ENCODE measurements at regions not wholly inside any gene's neighbourhood (a gene's known extent, or its start where the extent isn't known, plus 50 kb on each side); places are given as distances from the start of the nearest gene placed in this dataset.

DNA sequence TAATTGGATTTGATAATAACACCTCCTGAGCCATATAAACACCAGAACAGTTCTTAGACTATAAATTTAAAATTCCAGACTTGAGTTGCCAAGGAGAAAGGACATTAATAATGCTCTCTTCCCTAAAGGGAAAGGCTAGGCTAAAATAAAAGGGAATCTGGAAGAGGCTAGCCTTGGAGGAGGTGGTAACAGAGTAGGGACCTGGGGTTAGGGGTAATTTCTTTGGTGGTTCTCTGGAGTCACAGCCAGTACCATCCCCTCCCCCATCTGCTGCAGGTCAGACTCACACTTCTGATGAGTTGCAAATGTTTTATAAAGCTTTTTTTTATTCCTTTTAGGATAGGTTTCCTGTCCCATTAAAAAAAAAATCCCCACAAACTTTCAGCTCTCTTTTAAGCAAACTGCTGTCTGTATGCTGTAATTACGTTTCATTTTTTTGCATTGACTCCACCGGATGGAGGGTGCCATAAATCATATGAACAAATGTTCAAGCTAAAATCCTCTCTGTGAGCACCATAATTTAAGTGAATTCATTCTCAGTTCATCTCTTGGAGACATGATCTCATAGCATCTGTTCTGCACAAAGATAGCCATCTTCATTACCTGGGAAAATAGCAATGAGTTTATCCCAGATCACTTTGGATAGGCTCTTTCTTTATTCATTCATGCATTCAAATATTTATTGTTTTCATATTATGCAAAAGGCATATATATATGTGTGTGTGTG lies 379.6 kb downstream of the TTLL7 start:
- FAIRE-seq (no peak), DNase-seq (peak in 1 of 5 donors; percentile 54)
- H3K27ac ChIP-seq (ENCODE audit: low read depth in 2 of 2, low read length in 2 of 2): no peak overlapping the region
- no peaks in the 10 kb centered on the region for H3K4me1 ChIP-seq (ENCODE audit: control insufficient read depth in 2 of 3, insufficient read depth in 2 of 3, low read depth in 1 of 3, low read length in 3 of 3)
- no peak overlapping the region for H3K9ac ChIP-seq (ENCODE audit: low read length in 3 of 3)
- H3K9me3 ChIP-seq (ENCODE audit: control insufficient read depth in 2 of 3, insufficient read depth in 1 of 3, low read length in 3 of 3): no peaks in the 10 kb centered on the region
- no peaks in the 10 kb centered on the region for H3K36me3 ChIP-seq (ENCODE audit: control insufficient read depth in 2 of 3, insufficient read depth in 3 of 3, low read length in 3 of 3)
- intact Hi-C loops (cut with DNase I): no loop called here
- H3K27me3 ChIP-seq (ENCODE audit: control insufficient read depth, insufficient read depth, low read length): no peaks in the 10 kb centered on the region
- TF ChIP-seq, protein P1, sequence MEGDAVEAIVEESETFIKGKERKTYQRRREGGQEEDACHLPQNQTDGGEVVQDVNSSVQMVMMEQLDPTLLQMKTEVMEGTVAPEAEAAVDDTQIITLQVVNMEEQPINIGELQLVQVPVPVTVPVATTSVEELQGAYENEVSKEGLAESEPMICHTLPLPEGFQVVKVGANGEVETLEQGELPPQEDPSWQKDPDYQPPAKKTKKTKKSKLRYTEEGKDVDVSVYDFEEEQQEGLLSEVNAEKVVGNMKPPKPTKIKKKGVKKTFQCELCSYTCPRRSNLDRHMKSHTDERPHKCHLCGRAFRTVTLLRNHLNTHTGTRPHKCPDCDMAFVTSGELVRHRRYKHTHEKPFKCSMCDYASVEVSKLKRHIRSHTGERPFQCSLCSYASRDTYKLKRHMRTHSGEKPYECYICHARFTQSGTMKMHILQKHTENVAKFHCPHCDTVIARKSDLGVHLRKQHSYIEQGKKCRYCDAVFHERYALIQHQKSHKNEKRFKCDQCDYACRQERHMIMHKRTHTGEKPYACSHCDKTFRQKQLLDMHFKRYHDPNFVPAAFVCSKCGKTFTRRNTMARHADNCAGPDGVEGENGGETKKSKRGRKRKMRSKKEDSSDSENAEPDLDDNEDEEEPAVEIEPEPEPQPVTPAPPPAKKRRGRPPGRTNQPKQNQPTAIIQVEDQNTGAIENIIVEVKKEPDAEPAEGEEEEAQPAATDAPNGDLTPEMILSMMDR (IDR thresholded peaks at IDR 0.05; ENCODE audit: borderline replicate concordance, extremely low read depth, insufficient read depth): no peak
- H3K4me3 ChIP-seq (ENCODE audit: low read length in 3 of 3): no peak overlapping the region

DNA sequence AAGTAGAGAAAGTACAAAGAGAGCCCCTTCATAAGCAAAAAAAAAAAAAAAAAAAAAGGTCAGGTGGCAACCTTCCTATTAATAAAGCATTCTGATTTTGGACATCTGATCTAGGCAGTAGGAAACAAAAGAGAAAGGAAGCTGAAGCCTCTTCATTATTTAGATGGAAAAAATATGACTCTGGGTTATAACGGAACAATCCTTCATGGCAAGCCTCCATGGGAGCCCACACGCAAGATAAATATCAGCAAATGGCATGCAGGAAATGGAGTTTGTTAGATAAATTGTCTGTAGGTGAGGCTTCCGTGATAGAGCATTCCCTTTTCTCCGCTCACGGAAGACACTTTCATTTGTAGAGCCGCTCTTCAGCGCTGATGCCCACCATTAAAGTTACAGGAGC lies 381.0 kb downstream of the TTLL7 start:
- H3K36me3 ChIP-seq (ENCODE audit: control insufficient read depth in 2 of 3, insufficient read depth in 3 of 3, low read length in 3 of 3): no peaks in the 10 kb centered on the region
- no peaks in the 10 kb centered on the region for H3K9me3 ChIP-seq (ENCODE audit: control insufficient read depth in 2 of 3, insufficient read depth in 1 of 3, low read length in 3 of 3)
- DNase-seq: no peak
- TF ChIP-seq, protein P1 (IDR thresholded peaks at IDR 0.05; ENCODE audit: borderline replicate concordance, extremely low read depth, insufficient read depth): no peak
- H3K4me1 ChIP-seq (ENCODE audit: control insufficient read depth in 2 of 3, insufficient read depth in 2 of 3, low read depth in 1 of 3, low read length in 3 of 3): no peaks in the 10 kb centered on the region
- no peak for FAIRE-seq
- intact Hi-C loops (cut with DNase I): no loop called here
- H3K27me3 ChIP-seq (ENCODE audit: control insufficient read depth, insufficient read depth, low read length): no peaks in the 10 kb centered on the region
- H3K4me3 ChIP-seq (ENCODE audit: low read length in 3 of 3): no peak overlapping the region
- H3K9ac ChIP-seq (ENCODE audit: low read length in 3 of 3): no peak overlapping the region
- H3K27ac ChIP-seq (ENCODE audit: low read depth in 2 of 2, low read length in 2 of 2): no peak overlapping the region

DNA sequence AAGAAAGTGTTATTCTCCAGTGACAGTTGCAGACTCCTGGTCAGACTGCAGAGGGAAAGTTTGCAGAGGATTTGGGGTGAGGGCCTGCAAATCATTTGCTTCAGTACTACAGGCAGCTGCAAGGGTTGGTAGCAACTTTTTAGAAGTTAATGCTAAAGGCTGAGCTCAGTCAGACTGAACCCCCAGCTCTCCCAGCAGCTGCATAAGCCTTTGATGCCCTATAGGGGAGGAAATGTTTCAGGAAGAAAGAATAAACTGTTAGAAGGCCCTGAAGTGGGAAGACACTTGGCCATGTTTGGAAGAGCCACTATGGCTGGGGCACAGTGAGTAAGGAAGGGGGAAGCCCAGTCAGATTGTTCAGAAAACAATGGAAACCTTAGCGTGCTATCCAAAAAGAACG lies 383.6 kb downstream of the TTLL7 start:
- no peaks in the 10 kb centered on the region for H3K36me3 ChIP-seq (ENCODE audit: control insufficient read depth in 2 of 3, insufficient read depth in 3 of 3, low read length in 3 of 3)
- no peaks in the 10 kb centered on the region for H3K27me3 ChIP-seq (ENCODE audit: control insufficient read depth, insufficient read depth, low read length)
- H3K9ac ChIP-seq (ENCODE audit: low read length in 3 of 3): no peak overlapping the region
- TF ChIP-seq, protein P1 (IDR thresholded peaks at IDR 0.05; ENCODE audit: borderline replicate concordance, extremely low read depth, insufficient read depth): no peak
- no peak for DNase-seq
- H3K4me3 ChIP-seq (ENCODE audit: low read length in 3 of 3): no peak overlapping the region
- H3K9me3 ChIP-seq (ENCODE audit: control insufficient read depth in 2 of 3, insufficient read depth in 1 of 3, low read length in 3 of 3): no peaks in the 10 kb centered on the region
- no peak for FAIRE-seq
- intact Hi-C loops (cut with DNase I): no loop called here
- H3K27ac ChIP-seq (ENCODE audit: low read depth in 2 of 2, low read length in 2 of 2): no peak overlapping the region
- H3K4me1 ChIP-seq (ENCODE audit: control insufficient read depth in 2 of 3, insufficient read depth in 2 of 3, low read depth in 1 of 3, low read length in 3 of 3): no peaks in the 10 kb centered on the region
